NOMO-1 treated with dmso at 0.1 percent for 144 hours (cell line): ENCODE measurements at regions not wholly inside any gene's neighbourhood (a gene's known extent, or its start where the extent isn't known, plus 50 kb on each side); places are given as distances from the start of the nearest gene placed in this dataset.
"Not testable (repeated sequence)": the region's sequence is repeated elsewhere in the genome, so short reads cannot be mapped to it uniquely, and the experiment has no call there.

Experiments
- DNase-seq: peaks from one replicate; lab custom pipeline; 2025; ENCODE audit not compliant: unreplicated experiment; lab: John Stamatoyannopoulos, UW

GRCh38 chr2:146458585-146458984 lies 1386.2 kb upstream of the ACVR2A start:
- no peak for DNase-seq

- DNase-seq = no peak
Measured at GRCh38 chr2:146457221-146457620, 1387.6 kb upstream of the ACVR2A start.

GRCh38 chr2:146455325-146455724 lies 1389.5 kb upstream of the ACVR2A start:
- no peak for DNase-seq

- no peak for DNase-seq
Measured at GRCh38 chr2:146451972-146452371, 1392.9 kb upstream of the ACVR2A start.

GRCh38 chr2:146450131-146450530 lies 1394.7 kb upstream of the ACVR2A start:
- DNase-seq = no peak

GRCh38 chr2:146444987-146445386 lies 1399.8 kb upstream of the ACVR2A start:
- no peak for DNase-seq

- no peak for DNase-seq
Measured at GRCh38 chr2:146444085-146444484, 1400.7 kb upstream of the ACVR2A start.

GRCh38 chr2:146438246-146438645 lies 1406.6 kb upstream of the ACVR2A start:
- no peak for DNase-seq

GRCh38 chr2:146437712-146438111 lies 1407.1 kb upstream of the ACVR2A start:
- no peak for DNase-seq

GRCh38 chr2:146433116-146433875 lies 1411.5 kb upstream of the ACVR2A start:
- no peak for DNase-seq

- no peak for DNase-seq
Measured at GRCh38 chr2:146429366-146429765, 1415.5 kb upstream of the ACVR2A start.

GRCh38 chr2:146417942-146418341 lies 1426.9 kb upstream of the ACVR2A start:
- no peak for DNase-seq

- no peak for DNase-seq
Measured at GRCh38 chr2:146415291-146415690, 1429.5 kb upstream of the ACVR2A start.

- no peak for DNase-seq
Measured at GRCh38 chr2:146414456-146414855, 1430.4 kb upstream of the ACVR2A start.

- DNase-seq = no peak
Measured at GRCh38 chr2:146413086-146413610, 1431.7 kb upstream of the ACVR2A start.

GRCh38 chr2:146412625-146413024 lies 1432.2 kb upstream of the ACVR2A start:
- DNase-seq = no peak

GRCh38 chr2:146405402-146406309 lies 1439.2 kb upstream of the ACVR2A start:
- not testable (repeated sequence) for DNase-seq

GRCh38 chr2:146403546-146404160 lies 1441.2 kb upstream of the ACVR2A start:
- not testable (repeated sequence) for DNase-seq

GRCh38 chr2:146392631-146393030 lies 1452.2 kb upstream of the ACVR2A start:
- DNase-seq = no peak

GRCh38 chr2:146392186-146392585 lies 1452.6 kb upstream of the ACVR2A start:
- DNase-seq = peak; percentile 49

GRCh38 chr2:146388757-146389156 lies 1456.1 kb upstream of the ACVR2A start:
- no peak for DNase-seq
